ENCODE measurements at regions not wholly inside any gene's neighbourhood (a gene's known extent, or its start where the extent isn't known, plus 50 kb on each side); places are given as distances from the start of the nearest gene placed in this dataset.

DNA sequence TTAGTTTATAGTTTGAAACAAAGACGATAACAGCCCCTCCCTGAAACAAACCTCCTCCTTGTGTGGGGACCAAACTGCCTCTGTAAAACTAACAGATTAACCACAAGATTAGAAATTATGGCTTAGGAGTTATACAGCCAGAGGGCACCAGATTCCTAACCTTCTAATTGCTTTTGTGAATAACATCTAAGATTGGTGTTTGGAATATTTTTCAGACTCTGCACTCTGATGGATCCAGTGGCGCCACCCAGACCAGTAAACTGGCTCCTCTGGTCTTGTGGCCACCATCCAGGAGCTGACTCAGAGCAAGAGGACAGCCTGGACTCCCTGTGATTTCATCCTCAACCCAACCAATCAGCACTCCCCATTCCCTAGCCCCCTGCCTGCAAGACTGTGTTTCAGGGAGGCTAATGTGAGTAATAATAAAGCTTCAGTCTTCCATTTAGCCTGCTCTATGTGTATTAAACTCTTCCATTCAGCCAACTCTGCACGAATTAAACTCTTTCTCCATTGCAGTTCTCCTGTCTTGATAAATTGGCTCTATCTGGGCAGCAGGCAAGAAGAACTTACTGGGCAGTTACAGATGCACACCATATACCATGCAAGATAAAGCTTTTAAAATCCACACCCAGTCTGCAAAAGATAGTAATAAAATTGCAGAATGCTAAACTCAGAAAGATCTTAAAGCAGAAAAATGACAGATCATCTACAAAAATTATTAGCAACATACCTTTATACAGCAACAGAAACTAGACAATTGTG, 58.5 kb upstream of the SLC22A16 start:
- H3K4me1 ChIP-seq, result no peaks in the 10 kb centered on the region
- no peaks in the 10 kb centered on the region for H3K27me3 ChIP-seq
- H3K9me3 ChIP-seq, result no peaks in the 10 kb centered on the region
- H3K4me3 ChIP-seq, result no peak overlapping the region
- H3K27ac ChIP-seq, result no peak overlapping the region
- ATAC-seq (no peak), DNase-seq (no peak)
- intact Hi-C loops (cut with DNase I), result no loop called here
- no peaks in the 10 kb centered on the region for H3K36me3 ChIP-seq
- TF ChIP-seq, protein P1, sequence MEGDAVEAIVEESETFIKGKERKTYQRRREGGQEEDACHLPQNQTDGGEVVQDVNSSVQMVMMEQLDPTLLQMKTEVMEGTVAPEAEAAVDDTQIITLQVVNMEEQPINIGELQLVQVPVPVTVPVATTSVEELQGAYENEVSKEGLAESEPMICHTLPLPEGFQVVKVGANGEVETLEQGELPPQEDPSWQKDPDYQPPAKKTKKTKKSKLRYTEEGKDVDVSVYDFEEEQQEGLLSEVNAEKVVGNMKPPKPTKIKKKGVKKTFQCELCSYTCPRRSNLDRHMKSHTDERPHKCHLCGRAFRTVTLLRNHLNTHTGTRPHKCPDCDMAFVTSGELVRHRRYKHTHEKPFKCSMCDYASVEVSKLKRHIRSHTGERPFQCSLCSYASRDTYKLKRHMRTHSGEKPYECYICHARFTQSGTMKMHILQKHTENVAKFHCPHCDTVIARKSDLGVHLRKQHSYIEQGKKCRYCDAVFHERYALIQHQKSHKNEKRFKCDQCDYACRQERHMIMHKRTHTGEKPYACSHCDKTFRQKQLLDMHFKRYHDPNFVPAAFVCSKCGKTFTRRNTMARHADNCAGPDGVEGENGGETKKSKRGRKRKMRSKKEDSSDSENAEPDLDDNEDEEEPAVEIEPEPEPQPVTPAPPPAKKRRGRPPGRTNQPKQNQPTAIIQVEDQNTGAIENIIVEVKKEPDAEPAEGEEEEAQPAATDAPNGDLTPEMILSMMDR (IDR thresholded peaks at IDR 0.05), result no peak

DNA sequence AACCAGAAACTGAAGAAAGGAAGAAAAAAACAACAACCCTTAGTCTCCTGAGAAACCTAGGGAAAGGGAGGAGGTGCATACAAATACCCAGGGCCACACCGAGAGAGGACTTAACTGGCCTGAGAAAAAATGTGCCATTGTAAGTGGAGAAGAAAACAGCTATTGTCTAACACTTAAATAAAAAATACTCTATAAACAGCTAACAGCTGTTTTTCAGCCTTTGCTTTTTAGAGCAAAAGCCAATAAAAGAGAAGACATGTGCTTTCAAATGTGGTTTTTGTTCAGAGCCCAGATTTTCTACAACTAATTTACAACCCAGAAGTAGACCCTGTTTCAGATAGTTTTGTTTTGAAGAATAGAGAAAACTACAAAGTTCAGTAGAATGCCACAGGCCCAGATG, 56.0 kb upstream of the SLC22A16 start:
- no peak overlapping the region for H3K4me3 ChIP-seq
- no peaks in the 10 kb centered on the region for H3K27me3 ChIP-seq
- ATAC-seq (no peak), DNase-seq (no peak)
- H3K27ac ChIP-seq, result no peak overlapping the region
- TF ChIP-seq, protein P1 (IDR thresholded peaks at IDR 0.05), result no peak
- H3K4me1 ChIP-seq, result no peaks in the 10 kb centered on the region
- no peaks in the 10 kb centered on the region for H3K36me3 ChIP-seq
- intact Hi-C loops (cut with DNase I), result no loop called here
- no peaks in the 10 kb centered on the region for H3K9me3 ChIP-seq

DNA sequence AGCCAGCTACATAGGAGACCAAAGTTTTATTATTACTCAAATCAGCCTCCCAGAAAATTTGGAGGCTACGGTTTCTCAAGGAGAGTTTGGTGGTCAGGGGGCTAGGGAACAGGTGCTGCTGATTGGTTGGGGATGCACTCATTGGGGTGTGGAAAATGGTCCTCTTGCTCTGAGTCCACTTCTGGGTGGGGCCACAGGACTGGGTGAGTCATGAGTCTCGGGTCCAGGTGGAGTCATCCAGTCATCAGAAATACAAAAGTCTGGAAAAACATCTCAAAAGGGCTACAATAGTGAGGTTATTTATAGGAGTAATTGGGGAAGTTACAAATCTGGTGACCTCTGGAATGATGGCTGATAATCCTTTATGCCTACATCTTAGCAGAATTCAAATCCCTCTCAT, 54.3 kb upstream of the SLC22A16 start:
- TF ChIP-seq, protein P1 (IDR thresholded peaks at IDR 0.05), result no peak

DNA sequence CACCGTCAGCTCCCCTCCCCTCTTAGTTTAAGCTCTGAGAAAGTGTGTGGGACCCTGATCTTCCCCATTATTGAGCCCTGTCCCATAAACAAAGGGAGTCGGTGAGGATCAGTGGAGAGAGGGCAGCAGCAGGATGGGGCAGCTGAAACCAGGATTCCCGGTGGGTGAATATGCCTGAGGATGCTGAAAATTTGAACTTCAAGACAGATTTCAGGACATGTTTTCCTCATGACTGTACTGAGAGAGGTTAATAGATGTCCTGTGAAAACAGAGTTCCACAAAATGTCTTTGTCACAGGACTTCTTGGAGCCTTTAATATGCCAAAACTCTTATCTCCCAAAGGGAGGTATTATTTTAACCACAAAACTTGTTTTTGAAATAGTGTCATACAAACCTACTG, 53.5 kb upstream of the SLC22A16 start:
- TF ChIP-seq, protein P1 (IDR thresholded peaks at IDR 0.05), result no peak
- H3K27ac ChIP-seq, result no peak overlapping the region
- no peak for DNase-seq

More for the DNA sequence above, 54.3 kb upstream of the SLC22A16 start:
- no peak for DNase-seq
- ATAC-seq, result no peak
- H3K27me3 ChIP-seq, result no peaks in the 10 kb centered on the region
- H3K36me3 ChIP-seq, result no peaks in the 10 kb centered on the region
- intact Hi-C loops (cut with DNase I), result no loop called here
- no peak overlapping the region for H3K4me3 ChIP-seq
- H3K9me3 ChIP-seq, result no peaks in the 10 kb centered on the region
- H3K27ac ChIP-seq, result no peak overlapping the region
- H3K4me1 ChIP-seq, result no peaks in the 10 kb centered on the region

DNA sequence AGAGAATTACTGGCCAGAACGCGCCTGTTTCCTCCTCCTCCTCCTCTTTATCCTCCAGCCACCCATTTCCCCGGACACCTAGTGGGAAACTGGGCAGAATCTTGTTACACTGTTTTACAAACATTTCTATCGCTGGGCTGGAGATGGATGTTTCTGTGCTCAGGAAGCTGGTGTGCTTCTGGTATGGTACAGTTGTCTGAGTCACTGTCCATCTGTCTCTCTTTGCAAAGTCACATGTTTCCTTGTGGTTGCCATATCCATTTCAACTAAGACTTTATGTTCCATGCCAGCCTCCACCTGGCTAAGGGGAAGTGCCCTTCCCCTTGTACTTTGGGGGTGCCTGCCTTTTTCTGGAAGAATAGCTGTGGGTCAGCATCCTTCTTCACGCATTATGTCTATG, 52.9 kb upstream of the SLC22A16 start:
- no peaks in the 10 kb centered on the region for H3K36me3 ChIP-seq
- no peak overlapping the region for H3K4me3 ChIP-seq
- ATAC-seq (peak; percentile 41), DNase-seq (no peak)
- no peaks in the 10 kb centered on the region for H3K4me1 ChIP-seq
- TF ChIP-seq, protein P1 (IDR thresholded peaks at IDR 0.05), result no peak
- intact Hi-C loops (cut with DNase I), result loop anchor here (5.0 kb wide), 1 partner anchor 423 kb away; no protein-coding TSS in a partner anchor
- H3K27me3 ChIP-seq, result no peaks in the 10 kb centered on the region
- H3K27ac ChIP-seq, result no peak overlapping the region
- H3K9me3 ChIP-seq, result no peaks in the 10 kb centered on the region

More for the DNA sequence above, 53.5 kb upstream of the SLC22A16 start:
- no peaks in the 10 kb centered on the region for H3K27me3 ChIP-seq
- ATAC-seq, result no peak
- H3K4me3 ChIP-seq, result no peak overlapping the region
- intact Hi-C loops (cut with DNase I), result loop anchor here (5.0 kb wide), 1 partner anchor 422 kb away; no protein-coding TSS in a partner anchor
- H3K9me3 ChIP-seq, result no peaks in the 10 kb centered on the region
- H3K4me1 ChIP-seq, result no peaks in the 10 kb centered on the region
- H3K36me3 ChIP-seq, result no peaks in the 10 kb centered on the region
